Endothelial cell of umbilical vein (primary cell): ENCODE measurements at regions not wholly inside any gene's neighbourhood (a gene's known extent, or its start where the extent isn't known, plus 50 kb on each side); places are given as distances from the start of the nearest gene placed in this dataset.

ENCODE experiments used
- EZH2 ChIP-seq: IDR thresholded peaks from 2 replicates; pipeline ENCODE4 v1.6.1; 2012; ENCODE audit warnings: borderline replicate concordance, low read depth, mild to moderate bottlenecking, moderate library complexity, low read length, inconsistent platforms; ENCODE audit not compliant: severe bottlenecking
- GATA2 ChIP-seq: IDR thresholded peaks from 2 replicates; pipeline ENCODE4 v1.7.0; 2011; ENCODE audit warnings: low read depth, mild to moderate bottlenecking, moderate library complexity, mixed read lengths, low read length; ENCODE audit not compliant: insufficient read length, insufficient read depth
- MYC ChIP-seq: IDR thresholded peaks from one replicate; pipeline ENCODE4 v1.6.1; 2011; ENCODE audit warnings: mild to moderate bottlenecking, low read depth, low read length
- POLR2A ChIP-seq: IDR thresholded peaks from 2 replicates; pipeline ENCODE4 v1.6.1; 2012; ENCODE audit warnings: low read depth, mild to moderate bottlenecking, control low read depth, low read length
- POLR2AphosphoS5 ChIP-seq: IDR thresholded peaks from 2 replicates; pipeline ENCODE4 v1.6.1; 2012; ENCODE audit warnings: low read depth, mild to moderate bottlenecking, control low read depth, low read length, moderate library complexity; ENCODE audit not compliant: insufficient read depth
- TF ChIP-seq, protein P1 (sequence below), 2 donors: IDR thresholded peaks; 1 replicate in 1 of 2; 2 replicates in 1 of 2; pipeline ENCODE4 v1.5.1; 2011; ENCODE audit warnings: low read length in 2 of 2, mild to moderate bottlenecking in 2 of 2, moderate library complexity in 2 of 2, control low read depth in 1 of 2, inconsistent platforms in 1 of 2, low read depth in 1 of 2; ENCODE audit not compliant: insufficient read depth in 1 of 2; ENCODE audit errors: extremely low read depth in 1 of 2
- TF ChIP-seq, protein P2 (sequence below): IDR thresholded peaks from 2 replicates; pipeline ENCODE4 v1.6.1; 2011; ENCODE audit not compliant: insufficient read depth, insufficient read length

- TF ChIP-seq, protein P1, sequence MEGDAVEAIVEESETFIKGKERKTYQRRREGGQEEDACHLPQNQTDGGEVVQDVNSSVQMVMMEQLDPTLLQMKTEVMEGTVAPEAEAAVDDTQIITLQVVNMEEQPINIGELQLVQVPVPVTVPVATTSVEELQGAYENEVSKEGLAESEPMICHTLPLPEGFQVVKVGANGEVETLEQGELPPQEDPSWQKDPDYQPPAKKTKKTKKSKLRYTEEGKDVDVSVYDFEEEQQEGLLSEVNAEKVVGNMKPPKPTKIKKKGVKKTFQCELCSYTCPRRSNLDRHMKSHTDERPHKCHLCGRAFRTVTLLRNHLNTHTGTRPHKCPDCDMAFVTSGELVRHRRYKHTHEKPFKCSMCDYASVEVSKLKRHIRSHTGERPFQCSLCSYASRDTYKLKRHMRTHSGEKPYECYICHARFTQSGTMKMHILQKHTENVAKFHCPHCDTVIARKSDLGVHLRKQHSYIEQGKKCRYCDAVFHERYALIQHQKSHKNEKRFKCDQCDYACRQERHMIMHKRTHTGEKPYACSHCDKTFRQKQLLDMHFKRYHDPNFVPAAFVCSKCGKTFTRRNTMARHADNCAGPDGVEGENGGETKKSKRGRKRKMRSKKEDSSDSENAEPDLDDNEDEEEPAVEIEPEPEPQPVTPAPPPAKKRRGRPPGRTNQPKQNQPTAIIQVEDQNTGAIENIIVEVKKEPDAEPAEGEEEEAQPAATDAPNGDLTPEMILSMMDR (IDR thresholded peaks at IDR 0.05; ENCODE audit: extremely low read depth in 1 of 2, insufficient read depth in 1 of 2, low read depth in 1 of 2, low read length in 2 of 2): no peak
- no peak for TF ChIP-seq EZH2
- TF ChIP-seq MYC: no peak
- TF ChIP-seq POLR2A: no peak
- no peak for TF ChIP-seq GATA2
- no peak for TF ChIP-seq POLR2AphosphoS5
- TF ChIP-seq, protein P2, sequence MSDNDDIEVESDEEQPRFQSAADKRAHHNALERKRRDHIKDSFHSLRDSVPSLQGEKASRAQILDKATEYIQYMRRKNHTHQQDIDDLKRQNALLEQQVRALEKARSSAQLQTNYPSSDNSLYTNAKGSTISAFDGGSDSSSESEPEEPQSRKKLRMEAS: no peak
Measured at GRCh38 chr15:25931851-25932250, 68.7 kb upstream of the ATP10A start.
